Right kidney (tissue), 1 donor: ENCODE measurements at regions not wholly inside any gene's neighbourhood (a gene's known extent, or its start where the extent isn't known, plus 50 kb on each side); places are given as distances from the start of the nearest gene placed in this dataset.

ENCODE experiments used
- DNase-seq: peaks from one replicate; pipeline ENCODE4 v3.0.0-alpha.2; 2016

DNA sequence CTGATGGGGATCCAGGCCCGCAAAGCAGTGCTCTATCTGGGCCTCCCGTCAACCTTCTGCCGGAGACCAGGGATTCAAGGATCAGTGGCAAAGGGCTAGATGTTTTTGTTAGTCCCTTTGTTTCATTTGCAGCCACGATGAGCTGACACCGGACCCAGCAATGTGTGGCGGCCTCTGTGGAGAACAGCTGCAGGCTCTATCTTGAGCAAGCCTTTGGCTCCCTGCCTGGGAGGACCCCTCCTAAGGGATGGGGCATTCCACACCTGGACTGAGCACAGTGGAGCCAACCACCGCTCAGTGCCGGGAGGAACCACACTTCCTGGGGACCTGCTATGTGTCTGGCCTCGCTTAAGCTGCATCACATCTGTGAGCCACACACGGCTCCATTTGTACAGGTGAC, 215.8 kb downstream of the RBFOX3 start:
- DNase-seq, result no peak

DNA sequence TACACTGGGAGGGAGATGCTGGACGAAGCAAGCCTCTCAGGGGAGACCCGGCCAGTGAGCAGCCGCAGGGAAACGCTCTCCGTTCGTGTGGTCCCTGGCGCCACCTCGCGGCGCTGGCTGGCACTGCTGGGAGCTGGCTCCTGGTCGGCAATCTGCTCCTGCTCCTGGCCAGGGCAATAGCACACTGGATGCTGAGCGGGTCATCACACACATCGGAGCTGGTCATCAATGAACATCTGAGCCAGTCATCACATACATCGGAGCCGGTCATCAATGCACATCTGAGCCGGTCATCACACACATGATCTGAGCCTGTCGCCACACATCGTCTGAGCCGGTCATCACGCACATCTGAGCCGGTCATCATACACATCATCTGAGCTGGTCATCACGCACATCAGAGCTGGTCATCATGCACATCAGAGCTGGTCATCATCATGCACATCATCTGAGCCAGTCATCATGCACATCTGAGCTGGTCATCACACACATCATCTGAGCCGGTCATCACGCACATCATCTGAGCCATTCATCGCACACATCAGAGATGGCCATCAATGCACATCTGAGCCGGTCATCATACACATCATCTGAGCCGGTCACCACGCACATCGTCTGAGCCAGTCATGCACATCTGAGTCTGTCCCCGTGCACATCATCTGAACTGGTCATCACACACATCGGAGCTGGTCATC, 217.3 kb downstream of the RBFOX3 start:
- DNase-seq, result peak; percentile 68

DNA sequence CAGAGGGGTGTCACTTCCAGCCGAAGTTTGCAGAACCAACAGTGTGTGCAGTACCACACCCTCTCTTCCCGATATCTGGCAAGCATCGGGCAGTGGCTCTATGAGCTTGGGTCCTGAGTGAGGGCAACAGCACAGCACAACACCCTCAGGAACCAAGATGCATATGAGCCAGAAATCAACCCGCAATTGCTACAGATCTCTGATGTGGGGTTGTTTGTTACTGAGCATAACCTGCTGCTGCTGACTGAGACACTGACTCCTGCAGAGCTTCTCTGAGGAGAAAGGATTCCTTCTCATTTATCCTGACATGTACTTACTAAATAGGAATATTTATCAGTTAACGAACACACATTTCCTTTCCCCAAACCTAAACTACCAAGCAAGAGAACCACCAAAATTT, 218.3 kb downstream of the RBFOX3 start:
- no peak for DNase-seq

DNA sequence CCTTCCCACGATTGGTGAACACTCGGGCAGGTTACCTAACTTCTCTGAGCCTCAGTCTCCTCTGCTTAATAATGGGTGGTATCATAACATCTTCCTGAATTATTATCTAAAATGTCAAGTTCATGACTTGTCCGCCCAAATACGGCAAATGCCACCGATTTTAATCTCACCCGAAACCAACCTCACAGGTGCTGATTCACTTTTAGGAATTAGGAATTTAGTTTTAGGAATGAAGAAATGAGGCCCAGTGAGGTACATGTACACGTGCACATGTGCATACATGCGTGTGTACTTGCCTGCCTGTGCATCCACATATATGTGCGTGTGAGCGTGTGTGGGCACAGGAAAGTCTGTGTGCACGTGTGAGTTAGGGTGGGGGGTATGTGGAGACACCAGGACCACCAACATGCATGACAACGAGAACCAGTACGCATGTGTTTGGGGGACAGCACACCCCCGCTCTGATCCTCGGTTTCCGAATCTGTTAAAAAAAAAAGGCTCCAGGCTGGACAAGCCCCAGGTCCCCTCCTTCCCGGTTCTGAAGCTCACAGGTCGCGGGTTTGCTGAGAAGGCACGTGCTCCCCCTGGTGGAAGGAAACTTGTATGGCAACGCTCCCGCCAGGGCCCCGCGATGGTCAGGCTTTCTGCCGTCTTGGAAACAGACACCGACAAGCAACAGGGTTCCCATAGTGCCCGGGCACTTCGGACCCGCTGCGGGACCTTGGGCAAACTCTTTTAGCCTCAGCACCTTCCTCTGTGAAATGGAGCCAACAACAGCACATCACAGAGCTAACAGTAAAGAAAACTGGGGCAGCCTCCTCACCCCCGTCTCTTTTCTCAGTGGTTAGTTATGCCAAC, 219.2 kb downstream of the RBFOX3 start:
- peak; percentile 65 for DNase-seq

DNA sequence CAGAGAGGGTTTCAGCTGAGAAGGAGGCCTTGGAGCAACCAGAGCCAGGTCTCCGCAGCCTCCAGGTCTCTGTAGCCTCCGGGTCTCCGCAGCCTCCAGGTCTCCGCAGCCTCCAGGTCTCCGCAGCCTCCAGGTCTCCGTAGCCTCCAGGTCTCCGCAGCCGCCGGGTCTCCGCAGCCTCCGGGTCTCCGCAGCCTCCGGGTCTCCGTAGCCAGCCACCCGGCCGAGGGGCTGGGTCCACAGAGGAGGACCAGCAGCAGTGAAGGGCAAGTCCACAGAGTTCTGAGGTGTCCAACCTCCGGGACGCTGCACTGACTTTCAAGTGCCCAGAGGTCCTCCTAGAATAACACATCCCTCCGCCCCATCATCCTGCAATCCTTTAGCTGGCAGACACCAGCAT, 221.0 kb downstream of the RBFOX3 start:
- no peak for DNase-seq

DNA sequence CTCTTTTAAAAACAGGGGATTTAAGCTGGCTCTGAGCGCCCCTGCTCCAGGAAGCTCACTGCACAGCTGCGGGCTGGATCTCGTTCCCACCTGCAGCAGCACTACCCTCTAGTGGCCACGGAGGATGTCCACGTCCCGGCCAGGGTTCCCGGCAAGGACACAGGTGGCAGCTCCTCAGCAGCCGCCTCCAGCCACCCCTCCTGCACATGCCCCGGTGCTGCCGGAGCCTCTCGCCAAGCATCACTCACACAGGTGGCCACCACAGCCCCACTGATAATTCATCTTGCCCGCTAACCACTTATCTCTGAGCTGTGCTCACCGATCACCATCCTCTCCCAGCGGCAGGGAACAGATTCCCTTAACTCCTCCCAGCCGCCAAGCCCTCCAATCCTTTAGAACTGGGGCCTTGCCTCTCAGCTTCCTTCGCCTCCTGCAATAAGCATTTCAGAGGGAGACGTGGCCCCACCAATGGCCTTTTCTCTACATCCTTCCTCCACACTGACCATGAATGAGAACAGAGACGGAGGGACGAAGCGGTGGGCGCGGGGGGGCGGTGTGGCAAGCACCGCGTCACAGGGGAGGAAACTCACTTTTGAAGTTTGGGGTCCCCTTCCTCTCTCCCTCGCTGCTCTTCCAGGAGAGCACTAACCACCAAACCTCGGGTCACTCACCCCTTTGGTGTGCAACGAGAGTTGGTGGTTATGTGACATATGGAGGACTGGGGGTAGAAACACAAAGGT, 222.1 kb downstream of the RBFOX3 start:
- DNase-seq, result peak; percentile 49

DNA sequence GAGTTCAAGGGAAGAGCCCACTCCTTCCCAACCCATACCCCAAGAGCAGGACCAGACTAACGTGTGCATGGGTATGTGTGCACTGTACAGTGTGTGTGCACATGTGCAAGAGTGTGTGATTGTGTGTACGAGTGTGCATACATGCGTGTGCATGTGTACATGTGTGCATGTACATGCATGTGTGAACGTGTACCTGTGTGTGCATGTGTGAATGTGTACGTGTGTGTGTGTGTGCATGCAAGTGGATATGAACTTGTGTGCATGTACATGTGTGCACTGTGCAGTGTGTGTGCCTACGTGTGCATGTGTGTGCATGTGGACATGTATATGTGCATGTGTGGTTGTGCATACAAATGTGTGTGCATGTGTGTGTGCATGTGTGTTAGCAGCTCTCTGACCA, 223.1 kb downstream of the RBFOX3 start:
- DNase-seq, result no peak

DNA sequence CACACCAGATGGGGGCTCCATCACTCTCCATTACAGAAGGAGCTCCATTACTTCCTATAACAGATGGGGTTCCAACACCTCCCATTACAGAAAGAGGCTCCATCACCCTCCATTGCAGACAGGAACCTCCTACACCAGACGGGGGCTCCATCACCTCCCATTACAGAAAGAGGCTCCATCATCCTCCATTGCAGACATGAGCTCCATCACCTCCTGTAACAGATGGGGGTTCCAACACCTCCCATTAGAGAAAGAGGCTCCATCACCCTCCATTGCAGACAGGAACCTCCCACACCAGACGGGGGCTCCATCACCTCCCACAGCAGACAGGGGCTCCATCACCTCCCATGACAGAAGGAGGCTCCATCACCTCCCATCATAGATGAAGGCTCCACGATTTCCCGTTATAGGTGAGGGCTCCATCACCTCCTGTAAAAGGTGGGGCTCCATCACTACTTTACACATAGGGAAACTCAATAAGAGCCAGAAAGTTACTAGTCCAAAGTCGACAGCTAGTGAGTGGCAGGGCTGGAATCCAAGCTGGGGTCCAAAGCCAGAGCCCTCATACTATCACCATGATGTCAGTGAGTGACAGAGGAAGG, 224.8 kb downstream of the RBFOX3 start:
- no peak for DNase-seq

DNA sequence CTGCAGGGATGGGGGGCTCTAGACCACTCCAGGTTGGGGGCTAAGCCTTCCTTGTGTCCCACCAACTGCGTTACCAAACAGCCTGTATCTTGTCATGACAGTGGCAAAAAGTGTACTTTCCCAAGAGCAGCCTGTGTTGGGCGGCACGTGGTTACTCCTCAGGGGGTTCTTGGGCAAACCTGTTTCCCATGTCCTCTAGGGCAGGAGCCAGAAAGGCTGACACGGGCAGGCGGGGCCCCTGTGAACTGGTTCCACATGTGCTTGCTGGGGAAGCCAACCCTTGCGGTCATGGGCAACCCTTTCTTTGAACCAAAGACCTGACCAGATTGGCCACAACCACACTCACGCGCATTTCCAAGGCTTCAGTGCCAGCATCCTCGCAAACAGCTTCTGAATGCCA, 228.5 kb downstream of the RBFOX3 start:
- DNase-seq, result no peak

DNA sequence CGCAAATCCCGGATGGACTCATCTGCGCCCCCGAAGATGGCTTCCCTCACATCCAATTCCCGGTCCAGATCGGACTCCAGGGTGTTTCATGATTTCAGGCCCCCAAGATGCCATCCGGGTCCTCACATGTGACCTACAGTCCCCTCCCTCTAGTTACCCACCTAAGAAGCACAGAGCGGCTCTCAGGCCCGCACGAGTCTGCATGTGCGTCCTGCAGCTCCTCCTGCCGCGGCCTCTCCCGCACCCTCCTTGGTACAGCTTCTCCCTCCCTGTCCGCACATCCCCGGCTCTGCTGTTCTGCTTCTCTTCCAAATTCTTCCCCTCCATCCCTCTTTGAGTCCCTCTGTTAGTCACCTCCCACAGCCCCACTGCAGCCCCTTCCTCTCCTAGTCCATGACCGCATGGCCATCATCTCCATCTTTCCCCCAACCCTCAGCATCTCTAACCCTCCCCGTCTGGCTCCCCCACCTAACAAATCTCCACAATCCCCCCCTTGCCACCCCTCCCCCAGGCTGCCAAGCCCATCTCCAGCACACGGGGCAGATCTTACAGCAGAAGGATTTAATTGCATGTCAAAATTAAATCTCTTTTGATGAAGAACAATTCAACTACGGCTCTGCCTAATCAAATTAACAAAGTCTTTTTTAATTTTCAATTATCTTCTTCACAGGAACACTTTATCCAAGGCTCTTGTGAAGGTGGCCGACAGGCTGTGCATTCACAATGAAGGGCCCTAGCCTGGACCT, 231.0 kb downstream of the RBFOX3 start:
- no peak for DNase-seq

DNA sequence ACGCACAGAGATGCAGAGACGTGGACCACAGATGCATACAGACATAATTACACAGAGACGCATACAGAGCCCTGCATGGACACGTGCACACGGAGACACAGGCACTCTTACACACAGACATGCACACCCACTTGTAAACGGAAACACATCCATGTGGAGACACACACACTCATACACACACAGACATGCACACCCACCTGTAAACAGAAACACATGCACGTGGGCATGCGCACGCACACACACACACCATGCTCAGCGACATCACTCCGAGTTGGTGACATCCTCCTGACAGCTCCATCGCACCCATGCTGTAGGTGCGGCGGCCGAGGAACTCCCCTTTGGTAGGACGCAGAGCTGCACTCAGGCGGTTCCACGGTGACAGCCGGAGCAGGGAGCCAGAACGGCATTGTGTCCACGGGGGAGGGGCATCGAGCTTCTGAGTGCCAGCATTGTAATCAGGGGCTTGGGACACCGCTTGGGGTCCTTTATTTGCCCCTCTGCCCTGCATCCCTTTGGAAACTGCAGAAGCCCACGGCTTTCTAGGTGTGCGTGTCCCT, 233.5 kb downstream of the RBFOX3 start:
- DNase-seq, result no peak

DNA sequence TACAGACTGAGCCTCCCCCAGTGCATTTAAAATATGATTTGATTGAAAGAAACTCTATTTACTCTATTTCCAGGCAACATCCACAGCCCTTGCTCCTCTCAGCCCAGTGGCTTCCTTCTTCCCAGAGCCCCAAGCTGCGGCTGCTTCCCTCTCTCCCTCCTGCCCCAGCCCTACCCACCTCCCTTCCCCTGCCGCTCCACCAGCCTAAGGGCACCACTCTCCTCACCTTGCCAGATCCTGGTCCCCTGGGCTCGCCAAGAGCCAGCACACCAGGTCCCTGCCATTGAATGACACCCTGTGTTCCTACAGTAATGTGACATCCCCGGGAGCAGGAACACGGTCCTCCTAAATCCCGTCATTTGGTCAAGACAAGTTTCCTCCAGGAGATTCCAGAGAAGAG, 236.0 kb downstream of the RBFOX3 start:
- no peak for DNase-seq

DNA sequence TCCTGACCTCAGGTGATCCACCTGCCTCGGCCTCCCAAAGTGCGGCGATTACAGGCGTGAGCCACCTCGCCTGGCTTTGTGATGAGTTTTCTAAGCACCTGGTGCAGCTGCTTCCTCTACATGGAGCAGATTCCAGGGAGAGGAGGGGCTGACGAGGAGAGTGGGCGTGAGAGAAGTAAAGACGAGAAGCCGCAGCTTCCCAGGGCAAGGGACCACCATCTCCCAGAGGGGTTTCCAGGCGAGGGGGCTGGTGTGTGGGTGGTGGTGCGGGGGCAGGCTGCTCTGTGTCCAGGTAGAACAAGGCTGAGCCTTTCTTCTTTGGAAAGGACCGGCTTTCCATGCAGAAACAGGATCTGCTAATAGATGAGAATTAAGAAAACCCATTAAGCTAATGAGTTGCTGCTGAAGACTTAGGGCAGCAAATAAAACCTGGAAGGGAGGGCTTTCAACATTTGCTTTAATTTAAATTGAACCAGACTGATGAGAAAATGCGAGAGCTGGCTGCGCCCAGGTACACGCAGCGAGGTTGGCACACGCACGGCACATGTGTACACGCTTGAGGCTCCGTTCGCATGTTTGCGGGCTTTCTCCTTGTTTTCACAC, 236.7 kb downstream of the RBFOX3 start:
- no peak for DNase-seq

DNA sequence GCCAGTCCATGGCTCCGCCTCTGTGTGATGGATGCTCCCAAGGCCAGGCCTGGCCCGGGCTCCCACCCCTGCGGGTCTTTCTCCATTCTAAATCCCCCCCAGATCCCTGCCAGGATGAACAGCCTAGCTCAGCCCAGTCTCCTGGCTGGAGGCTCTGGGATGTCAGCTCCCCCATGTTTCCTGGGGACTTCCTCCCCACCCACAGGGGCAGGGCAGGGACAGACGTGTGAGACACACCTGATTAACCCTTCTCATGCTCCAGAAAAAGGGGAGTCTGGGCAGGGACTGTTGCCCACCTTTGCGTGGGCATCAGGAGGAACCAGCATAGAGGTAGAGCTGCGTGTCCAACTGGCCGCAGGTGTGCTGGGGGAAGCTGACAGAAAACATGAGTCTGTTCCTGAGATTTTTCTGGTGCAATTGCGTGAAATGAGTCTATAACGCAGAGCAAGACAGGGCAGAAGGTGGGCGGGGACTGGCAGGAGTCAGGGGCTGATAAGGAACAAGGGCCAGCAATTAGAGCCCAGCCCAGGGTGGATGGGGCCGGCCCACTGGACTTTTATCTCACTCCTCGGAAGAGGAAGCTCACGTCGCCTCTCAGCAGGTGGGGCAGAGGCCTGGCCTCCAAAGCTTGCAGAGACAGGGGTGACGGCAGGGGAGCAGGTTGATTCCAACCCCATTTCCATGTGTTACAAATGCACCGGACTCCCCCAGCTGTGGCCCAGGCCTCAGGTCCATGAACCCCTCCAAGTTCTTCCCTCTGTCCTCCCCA, 238.2 kb downstream of the RBFOX3 start:
- DNase-seq, result no peak

DNA sequence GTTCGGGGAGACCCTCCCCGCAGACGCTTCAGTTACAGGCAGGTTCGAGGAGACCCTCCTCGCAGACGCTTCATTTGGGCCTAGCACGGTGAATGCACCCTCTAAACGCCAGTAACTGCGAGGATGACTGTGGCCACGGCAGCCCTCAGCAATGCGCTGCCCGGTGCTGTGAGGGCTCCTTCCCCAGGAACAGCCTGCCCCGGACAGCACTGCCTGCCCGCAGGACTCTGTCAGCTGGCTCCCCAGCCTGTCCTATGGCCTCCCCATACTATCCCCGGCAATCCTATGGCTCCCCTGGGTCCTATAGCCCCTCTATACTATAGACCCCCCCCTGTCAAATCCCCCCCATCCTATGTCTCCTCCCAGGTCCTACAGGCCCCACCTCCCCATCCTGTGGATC, 238.9 kb downstream of the RBFOX3 start:
- DNase-seq, result no peak

DNA sequence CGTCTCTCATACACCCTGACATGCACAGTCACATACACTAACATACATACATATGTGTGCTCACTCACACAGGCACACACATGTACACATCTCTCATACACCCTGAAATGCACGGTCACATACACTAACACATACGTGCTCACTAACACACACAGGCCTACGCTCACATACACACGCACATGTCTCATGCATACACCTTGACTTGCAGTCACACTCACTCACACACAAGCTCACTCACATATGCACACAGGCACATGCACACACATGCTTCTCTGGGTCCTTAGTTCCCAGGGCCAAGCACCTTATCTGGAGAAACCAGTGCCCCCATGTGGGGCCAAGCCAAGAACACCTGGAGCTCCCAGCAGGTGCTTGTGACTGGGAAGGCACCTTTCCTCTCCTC, 240.3 kb downstream of the RBFOX3 start:
- no peak for DNase-seq

DNA sequence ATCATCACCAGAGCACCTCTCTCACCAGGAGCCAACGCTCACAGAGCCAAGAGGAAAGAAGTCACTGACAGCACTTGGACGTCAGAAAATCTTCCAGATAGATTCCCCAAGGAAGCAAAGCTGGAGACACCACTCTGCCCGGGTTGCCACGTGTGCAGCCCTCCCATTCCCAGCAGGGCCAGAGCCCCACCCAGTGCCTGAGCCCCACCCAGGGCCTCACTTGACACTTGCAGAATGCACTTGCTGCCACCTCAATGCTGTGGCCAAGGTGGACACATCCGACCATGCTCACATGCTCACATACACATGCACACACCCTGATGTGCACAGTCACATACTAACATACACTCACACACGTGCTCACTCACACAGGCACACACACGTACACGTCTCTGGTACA, 240.7 kb downstream of the RBFOX3 start:
- DNase-seq, result no peak

DNA sequence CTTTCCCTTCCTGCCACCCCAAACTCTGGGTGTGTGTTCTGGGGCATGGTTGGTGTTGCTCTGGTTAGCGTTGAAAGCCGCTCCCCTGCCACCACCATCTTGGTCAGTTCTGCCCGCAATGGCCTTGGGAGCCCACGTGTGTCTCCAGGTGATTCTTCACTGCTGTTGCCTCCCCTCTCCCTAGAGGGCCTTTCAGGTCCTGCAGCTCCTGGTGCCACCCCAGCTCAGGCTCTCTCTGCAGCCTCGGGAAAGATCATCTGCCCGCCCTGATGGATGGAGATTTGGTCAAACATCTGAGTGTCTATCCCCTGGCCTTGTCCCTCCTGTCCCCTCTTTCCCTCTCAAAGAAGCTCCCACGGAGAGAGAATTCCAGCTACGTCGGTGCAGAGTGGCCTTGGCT, 241.3 kb downstream of the RBFOX3 start:
- DNase-seq, result no peak

DNA sequence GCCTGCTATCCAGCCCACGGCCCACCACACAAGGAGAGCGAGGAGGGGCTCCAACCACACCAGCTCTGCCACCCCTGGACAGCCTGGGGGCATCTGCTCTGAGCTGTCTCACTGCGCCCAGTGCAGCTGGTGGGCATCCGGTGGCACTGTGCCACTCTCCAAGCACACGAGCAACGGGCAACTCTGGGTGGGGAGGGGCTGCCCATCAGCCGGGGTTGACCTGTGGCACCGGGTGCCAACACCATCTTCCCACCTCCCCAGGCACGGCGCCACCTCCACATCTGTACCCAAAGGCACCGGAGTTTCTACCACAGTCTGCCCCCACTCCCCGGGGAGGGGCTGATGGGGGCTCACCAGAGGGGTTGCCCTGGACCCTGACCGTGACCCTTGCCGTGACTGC, 241.8 kb downstream of the RBFOX3 start:
- DNase-seq, result no peak

DNA sequence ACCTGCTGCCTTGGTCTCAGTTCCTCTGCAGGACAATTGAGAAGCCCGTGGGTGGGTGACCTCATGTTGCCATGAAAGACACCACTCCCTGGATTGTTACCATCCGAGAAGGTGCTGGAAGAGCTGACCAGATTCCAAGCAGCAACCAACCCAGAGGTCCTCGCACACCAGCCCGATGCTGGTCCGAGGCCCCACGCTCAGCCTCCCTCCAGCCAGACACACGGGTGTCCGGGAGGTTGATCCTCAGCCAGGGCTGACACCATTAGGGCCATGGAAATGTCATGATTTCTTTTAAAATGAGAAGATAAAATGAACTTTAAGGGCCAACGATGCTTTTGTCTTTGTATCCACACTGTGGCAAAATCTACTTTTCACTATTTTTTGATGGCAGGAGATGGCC, 242.3 kb downstream of the RBFOX3 start:
- DNase-seq, result no peak
